Ishikawa (cell line): ENCODE measurements at regions not wholly inside any gene's neighbourhood (a gene's known extent, or its start where the extent isn't known, plus 50 kb on each side); places are given as distances from the start of the nearest gene placed in this dataset.

Experiments used
- CEBPB ChIP-seq: IDR thresholded peaks from 2 replicates; pipeline ENCODE4 v1.6.1; 2012
- CREB1 ChIP-seq: IDR thresholded peaks from 2 replicates; pipeline ENCODE4 v1.6.1; 2012; ENCODE audit warnings: low read depth
- EGR1 ChIP-seq: IDR thresholded peaks from 2 replicates; pipeline ENCODE4 v1.6.1; 2012
- EP300 ChIP-seq: IDR thresholded peaks from 2 replicates; pipeline ENCODE4 v1.6.1; 2012; ENCODE audit warnings: borderline replicate concordance
- FOXM1 ChIP-seq: IDR thresholded peaks from 2 replicates; pipeline ENCODE4 v1.6.1; 2012; ENCODE audit warnings: low read depth, borderline replicate concordance
- NFIC ChIP-seq: IDR thresholded peaks from 2 replicates; pipeline ENCODE4 v1.6.1; 2012
- RAD21 ChIP-seq: IDR thresholded peaks from 2 replicates; pipeline ENCODE4 v1.6.1; 2012; ENCODE audit warnings: low read depth
- TAF1 ChIP-seq: IDR thresholded peaks from 2 replicates; pipeline ENCODE4 v1.6.1; 2012; ENCODE audit warnings: low read depth, mild to moderate bottlenecking
- TCF12 ChIP-seq: IDR thresholded peaks from 2 replicates; pipeline ENCODE4 v1.6.1; 2012; ENCODE audit warnings: low read depth
- TEAD4 ChIP-seq: IDR thresholded peaks from 2 replicates; pipeline ENCODE4 v1.6.1; 2012
- YY1 ChIP-seq: IDR thresholded peaks from 2 replicates; pipeline ENCODE4 v1.6.1; 2012; ENCODE audit warnings: low read depth
- ZBTB7A ChIP-seq: IDR thresholded peaks from 2 replicates; pipeline ENCODE4 v1.6.1; 2012; ENCODE audit warnings: low read depth
- TF ChIP-seq, protein P1 (sequence below): IDR thresholded peaks from 2 replicates; pipeline ENCODE4 v1.6.1; 2012
- TF ChIP-seq, protein P2 (sequence below): IDR thresholded peaks from 2 replicates; pipeline ENCODE4 v1.6.1; 2012
- TF ChIP-seq, protein P3 (sequence below): IDR thresholded peaks from 2 replicates; pipeline ENCODE4 v1.6.1; 2012; ENCODE audit warnings: low read depth, mild to moderate bottlenecking

DNA sequence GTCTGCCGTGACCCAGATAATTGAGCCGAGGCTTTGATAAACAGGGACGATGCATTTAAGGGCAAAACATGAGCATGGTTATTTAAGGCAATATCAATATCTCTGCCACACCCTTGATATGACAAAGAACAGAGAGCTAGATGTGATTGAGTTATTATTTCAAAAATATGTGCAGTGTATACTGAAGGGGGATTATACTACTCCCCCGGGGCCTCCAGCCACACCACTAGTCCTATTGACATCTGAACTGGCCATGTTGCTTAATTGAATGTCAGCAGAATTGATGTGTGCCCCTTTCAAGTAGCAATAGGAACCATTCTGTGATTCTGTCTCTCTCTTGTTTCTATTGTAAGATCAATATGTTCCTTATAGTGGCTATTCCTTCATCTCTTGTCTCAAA, 794.8 kb upstream of the SEL1L start:
- TF ChIP-seq, protein P1, sequence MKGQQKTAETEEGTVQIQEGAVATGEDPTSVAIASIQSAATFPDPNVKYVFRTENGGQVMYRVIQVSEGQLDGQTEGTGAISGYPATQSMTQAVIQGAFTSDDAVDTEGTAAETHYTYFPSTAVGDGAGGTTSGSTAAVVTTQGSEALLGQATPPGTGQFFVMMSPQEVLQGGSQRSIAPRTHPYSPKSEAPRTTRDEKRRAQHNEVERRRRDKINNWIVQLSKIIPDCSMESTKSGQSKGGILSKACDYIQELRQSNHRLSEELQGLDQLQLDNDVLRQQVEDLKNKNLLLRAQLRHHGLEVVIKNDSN: no peak
- no peak for TF ChIP-seq EGR1
- TF ChIP-seq ZBTB7A: no peak
- no peak for TF ChIP-seq TCF12
- TF ChIP-seq RAD21: no peak
- TF ChIP-seq, protein P2, sequence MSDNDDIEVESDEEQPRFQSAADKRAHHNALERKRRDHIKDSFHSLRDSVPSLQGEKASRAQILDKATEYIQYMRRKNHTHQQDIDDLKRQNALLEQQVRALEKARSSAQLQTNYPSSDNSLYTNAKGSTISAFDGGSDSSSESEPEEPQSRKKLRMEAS: no peak
- no peak for TF ChIP-seq NFIC
- no peak for TF ChIP-seq EP300
- TF ChIP-seq YY1: no peak
- no peak for TF ChIP-seq FOXM1
- no peak for TF ChIP-seq CREB1
- TF ChIP-seq TAF1: no peak
- TF ChIP-seq CEBPB: no peak

DNA sequence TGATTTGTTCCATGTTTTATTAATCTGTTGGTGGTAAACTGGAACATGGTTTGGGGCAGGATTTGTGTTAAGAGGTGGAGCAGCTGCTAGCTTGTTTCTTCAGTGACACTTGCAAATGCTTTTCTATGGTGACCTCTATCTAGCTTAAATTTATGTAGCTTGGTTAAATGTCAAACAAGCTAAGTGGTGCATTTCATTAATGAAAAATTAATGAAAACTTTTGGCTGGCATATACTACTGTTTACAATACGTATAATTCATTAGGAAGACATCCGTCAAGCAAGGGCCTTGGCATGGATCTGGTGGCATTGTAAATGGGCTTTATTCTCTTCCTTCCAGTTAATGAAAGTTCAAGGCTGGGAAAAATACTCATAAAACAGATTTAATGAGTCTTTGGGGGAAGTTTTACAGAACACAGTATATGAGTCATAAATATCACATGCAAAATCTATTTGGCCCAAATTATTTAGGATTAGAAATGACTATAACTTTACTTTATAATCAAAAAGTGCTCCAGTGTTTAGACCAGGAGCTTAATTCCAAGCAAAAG, 807.7 kb upstream of the SEL1L start:
- TF ChIP-seq TAF1: no peak
- no peak for TF ChIP-seq YY1
- TF ChIP-seq TEAD4: no peak

DNA sequence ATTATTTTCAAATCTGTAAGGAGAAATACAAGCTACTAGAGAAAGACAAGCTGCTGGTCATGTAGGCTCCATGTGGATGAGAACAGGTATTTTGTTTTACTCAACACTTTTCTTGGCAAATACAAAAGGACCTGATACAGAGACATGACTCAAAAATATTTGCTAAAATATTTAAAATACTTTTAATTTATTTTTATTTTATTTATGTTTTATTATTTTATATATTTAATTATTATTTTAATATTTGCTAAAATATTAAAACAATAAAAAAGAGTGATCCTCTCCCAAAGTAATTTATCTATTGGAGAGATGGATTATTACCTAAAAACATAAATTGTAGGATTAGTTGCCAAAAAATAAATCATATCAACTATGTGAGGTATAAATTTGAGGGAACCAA, 808.9 kb upstream of the SEL1L start:
- TF ChIP-seq NFIC: no peak
- TF ChIP-seq CEBPB: no peak
- no peak for TF ChIP-seq EGR1
- no peak for TF ChIP-seq TEAD4
- TF ChIP-seq CREB1: no peak
- TF ChIP-seq FOXM1: no peak
- TF ChIP-seq, protein P1: no peak
- TF ChIP-seq TAF1: no peak
- TF ChIP-seq, protein P3, sequence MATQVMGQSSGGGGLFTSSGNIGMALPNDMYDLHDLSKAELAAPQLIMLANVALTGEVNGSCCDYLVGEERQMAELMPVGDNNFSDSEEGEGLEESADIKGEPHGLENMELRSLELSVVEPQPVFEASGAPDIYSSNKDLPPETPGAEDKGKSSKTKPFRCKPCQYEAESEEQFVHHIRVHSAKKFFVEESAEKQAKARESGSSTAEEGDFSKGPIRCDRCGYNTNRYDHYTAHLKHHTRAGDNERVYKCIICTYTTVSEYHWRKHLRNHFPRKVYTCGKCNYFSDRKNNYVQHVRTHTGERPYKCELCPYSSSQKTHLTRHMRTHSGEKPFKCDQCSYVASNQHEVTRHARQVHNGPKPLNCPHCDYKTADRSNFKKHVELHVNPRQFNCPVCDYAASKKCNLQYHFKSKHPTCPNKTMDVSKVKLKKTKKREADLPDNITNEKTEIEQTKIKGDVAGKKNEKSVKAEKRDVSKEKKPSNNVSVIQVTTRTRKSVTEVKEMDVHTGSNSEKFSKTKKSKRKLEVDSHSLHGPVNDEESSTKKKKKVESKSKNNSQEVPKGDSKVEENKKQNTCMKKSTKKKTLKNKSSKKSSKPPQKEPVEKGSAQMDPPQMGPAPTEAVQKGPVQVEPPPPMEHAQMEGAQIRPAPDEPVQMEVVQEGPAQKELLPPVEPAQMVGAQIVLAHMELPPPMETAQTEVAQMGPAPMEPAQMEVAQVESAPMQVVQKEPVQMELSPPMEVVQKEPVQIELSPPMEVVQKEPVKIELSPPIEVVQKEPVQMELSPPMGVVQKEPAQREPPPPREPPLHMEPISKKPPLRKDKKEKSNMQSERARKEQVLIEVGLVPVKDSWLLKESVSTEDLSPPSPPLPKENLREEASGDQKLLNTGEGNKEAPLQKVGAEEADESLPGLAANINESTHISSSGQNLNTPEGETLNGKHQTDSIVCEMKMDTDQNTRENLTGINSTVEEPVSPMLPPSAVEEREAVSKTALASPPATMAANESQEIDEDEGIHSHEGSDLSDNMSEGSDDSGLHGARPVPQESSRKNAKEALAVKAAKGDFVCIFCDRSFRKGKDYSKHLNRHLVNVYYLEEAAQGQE: no peak
- no peak for TF ChIP-seq RAD21
- TF ChIP-seq YY1: no peak
- TF ChIP-seq, protein P2: no peak
- TF ChIP-seq EP300: no peak
- TF ChIP-seq TCF12: no peak
- TF ChIP-seq ZBTB7A: no peak

DNA sequence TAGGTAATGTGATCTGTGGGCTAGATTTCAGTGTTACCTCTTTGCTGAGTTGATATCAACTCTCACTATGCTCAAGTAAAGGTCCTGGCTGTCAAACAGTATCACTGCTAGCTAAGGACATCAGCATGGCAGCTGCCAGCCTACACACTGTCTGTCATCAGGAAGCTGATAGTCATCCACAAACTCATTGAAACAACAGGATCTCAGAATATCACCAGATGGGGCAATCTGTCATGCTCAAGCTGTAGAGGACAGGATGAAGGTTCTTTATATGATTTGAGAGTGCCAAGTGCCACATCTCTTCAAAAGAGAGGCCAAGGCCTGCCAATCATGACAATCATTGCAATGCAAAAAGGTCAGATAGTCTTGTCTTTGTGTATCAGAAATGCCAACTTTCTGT, 811.5 kb upstream of the SEL1L start:
- TF ChIP-seq, protein P2: no peak
- TF ChIP-seq YY1 (no peak), ZBTB7A (no peak), EP300 (no peak), FOXM1 (no peak), TAF1 (no peak), TEAD4 (no peak), RAD21 (no peak), TCF12 (no peak), CREB1 (no peak), CEBPB (no peak), NFIC (no peak), EGR1 (no peak)
- TF ChIP-seq, protein P3: no peak
- TF ChIP-seq, protein P1: no peak

DNA sequence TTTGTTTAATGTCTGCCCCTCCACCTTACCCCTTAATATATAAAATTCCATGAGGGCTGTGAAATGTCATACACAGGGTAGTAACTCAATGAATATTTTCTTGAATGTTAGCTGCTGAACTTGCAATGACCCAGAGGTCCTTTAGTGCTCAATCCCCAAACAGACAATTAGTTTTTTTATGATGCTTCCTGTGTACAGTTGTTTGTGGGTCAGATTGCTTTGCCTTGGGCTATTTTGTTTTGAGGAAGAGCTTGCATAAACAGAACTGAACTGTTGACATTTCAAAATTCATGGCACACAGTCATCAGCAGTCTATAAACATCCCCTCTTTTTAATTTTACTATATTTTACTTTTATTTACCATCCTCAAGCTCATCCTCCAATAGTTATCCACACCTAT, 820.5 kb upstream of the SEL1L start:
- TF ChIP-seq ZBTB7A: no peak
- TF ChIP-seq TCF12: no peak
- TF ChIP-seq EP300: no peak
- no peak for TF ChIP-seq NFIC
- no peak for TF ChIP-seq TEAD4
- TF ChIP-seq, protein P2: no peak
- TF ChIP-seq TAF1: no peak
- TF ChIP-seq EGR1: no peak
- TF ChIP-seq YY1: no peak
- TF ChIP-seq FOXM1: no peak
